Esophagus squamous epithelium (tissue), 5 donors: ENCODE measurements at regions not wholly inside any gene's neighbourhood (a gene's known extent, or its start where the extent isn't known, plus 50 kb on each side); places are given as distances from the start of the nearest gene placed in this dataset.

Source experiments
- DNase-seq: peaks from one replicate; lab custom pipeline; 2025; lab: John Stamatoyannopoulos, UW
- H3K27ac ChIP-seq, 4 donors: fragments of 200-600 bp; sonication (generic); one replicate each; pipeline ENCODE4 v1.5.1; 2016 to 2019; ENCODE audit warnings: mild to moderate bottlenecking in 1 of 4
- H3K27me3 ChIP-seq, 4 donors: fragments of 200-600 bp; sonication (generic); 1 replicate in 3 of 4; 2 replicates in 1 of 4; pipeline versions ENCODE4 v1.5.1 to v1.6.0; 2017 to 2021; ENCODE audit warnings: antibody characterized with exemption in 1 of 4
- H3K36me3 ChIP-seq, 3 donors: fragments of 200-600 bp; sonication (generic); one replicate each; pipeline ENCODE4 v1.5.1; 2016 to 2019
- H3K4me1 ChIP-seq, 3 donors: fragments of 200-600 bp; sonication (generic); one replicate each; pipeline ENCODE4 v1.5.1; 2017 to 2019
- H3K4me3 ChIP-seq, 4 donors: fragments of 200-600 bp; sonication (generic); 1 replicate in 3 of 4; 2 replicates in 1 of 4; pipeline ENCODE4 v1.5.1; 2016 to 2019; ENCODE audit warnings: mild to moderate bottlenecking in 2 of 4, moderate library complexity in 1 of 4
- H3K9me3 ChIP-seq, 3 donors: fragments of 200-600 bp; sonication (generic); one replicate each; pipeline ENCODE4 v1.5.1; 2016 to 2019
- CTCF ChIP-seq, 6 experiments: fragments of 450-650 bp in 4 of 6; fragments of 200-600 bp in 2 of 6; sonication (generic) in 2 of 6; IDR thresholded peaks; one replicate each; pipeline ENCODE4 v1.5.1; 2016 to 2019; ENCODE audit warnings: antibody characterized with exemption in 6 of 6, mild to moderate bottlenecking in 4 of 6, moderate library complexity in 4 of 6
- POLR2A ChIP-seq, 4 donors: fragments of 450-650 bp; IDR thresholded peaks; one replicate each; pipeline ENCODE4 v1.6.1; 2017; ENCODE audit warnings: antibody characterized with exemption in 4 of 4, mild to moderate bottlenecking in 4 of 4, moderate library complexity in 3 of 4
- WGBS, 2 donors: methylation state at CpG; one replicate each; pipeline ENCODE4 v1.1.5; 2018; 5-methylcytosine and 5-hydroxymethylcytosine counted together
- intact Hi-C: fragments of 100-400 bp; cut with DNase I; formaldehyde crosslinking; loops from one replicate; pipeline ENCODE4 v1.15.0; 2022
- donor health status: DM: yes; HTN: yes; CAD: no.

DNA sequence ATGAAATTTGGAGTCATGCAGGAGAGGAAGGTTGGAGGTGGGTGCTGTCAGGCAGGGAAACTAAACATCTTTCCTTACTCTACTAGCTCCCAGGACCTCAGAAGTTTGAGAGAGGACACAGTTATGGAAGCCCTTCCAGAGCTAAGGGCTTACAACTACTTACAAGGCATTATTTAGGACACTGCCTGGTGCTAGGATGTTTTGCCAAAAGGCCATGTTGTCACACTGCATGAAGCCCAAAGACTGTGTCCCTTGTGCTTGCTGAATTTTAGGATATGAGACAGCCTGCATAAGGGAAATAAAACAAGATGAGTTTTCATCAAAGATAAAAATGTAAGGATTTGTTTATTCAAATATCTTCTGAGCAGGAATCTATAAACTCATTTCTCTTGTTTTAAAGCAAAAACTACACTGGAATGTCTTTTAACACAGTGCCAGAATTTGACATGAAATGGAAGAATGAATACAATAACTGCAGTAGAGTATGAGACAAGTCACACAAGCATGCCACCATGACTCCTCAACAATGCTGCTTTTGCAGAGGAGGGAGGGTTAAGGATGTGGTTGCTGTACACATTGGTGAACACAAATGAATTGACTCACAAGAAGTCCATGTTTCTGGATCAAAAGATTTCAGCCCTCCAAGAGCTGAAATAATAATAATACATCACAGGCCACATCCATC lies 258.4 kb downstream of the SPRY2 start:
- intact Hi-C loops, result no loop called here
- peaks cover 0 to 33% (median 7%) of the 10 kb centered on the region in 3 donors for H3K4me1 ChIP-seq
- no peak overlapping the region for H3K27ac ChIP-seq
- H3K36me3 ChIP-seq, result no peaks in the 10 kb centered on the region
- DNase-seq, result no peak
- TF ChIP-seq POLR2A (IDR thresholded peaks at IDR 0.05) (no peak), CTCF (IDR thresholded peaks at IDR 0.05) (no peak)
- no peaks in the 10 kb centered on the region for H3K27me3 ChIP-seq
- no peak overlapping the region for H3K4me3 ChIP-seq
- H3K9me3 ChIP-seq, result no peaks in the 10 kb centered on the region

DNA sequence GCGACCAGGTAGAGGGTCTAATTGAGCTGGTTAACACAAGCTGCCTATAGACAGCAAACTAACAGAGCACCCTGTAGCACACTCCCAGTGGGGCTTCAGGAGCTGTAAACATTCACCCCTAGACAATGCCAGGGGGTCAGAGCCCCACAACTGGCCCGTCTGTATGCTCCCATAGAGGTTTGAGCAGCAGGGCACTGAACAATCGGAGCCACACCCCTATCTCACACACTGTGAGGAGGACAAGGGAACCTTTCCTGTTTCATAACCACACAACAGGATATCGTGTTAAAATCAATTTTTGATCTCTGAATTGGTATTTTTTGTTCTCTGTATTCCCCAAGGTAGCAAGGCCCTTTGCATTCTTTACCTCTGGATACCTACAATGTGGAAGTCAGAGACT lies 266.1 kb downstream of the SPRY2 start:
- Histone ChIP-seq H3K4me3 (no peak overlapping the region), H3K4me1 (no peaks in the 10 kb centered on the region), H3K9me3 (no peaks in the 10 kb centered on the region), H3K27me3 (no peaks in the 10 kb centered on the region), H3K36me3 (no peaks in the 10 kb centered on the region), H3K27ac (no peak overlapping the region)
- TF ChIP-seq POLR2A (IDR thresholded peaks at IDR 0.05) (no peak), CTCF (IDR thresholded peaks at IDR 0.05) (no peak)
- intact Hi-C loops, result no loop called here
- 72 to 76% methylated on average over 2 to 3 of the region's 4 CpGs for WGBS, 2 donors
- DNase-seq, result no peak

DNA sequence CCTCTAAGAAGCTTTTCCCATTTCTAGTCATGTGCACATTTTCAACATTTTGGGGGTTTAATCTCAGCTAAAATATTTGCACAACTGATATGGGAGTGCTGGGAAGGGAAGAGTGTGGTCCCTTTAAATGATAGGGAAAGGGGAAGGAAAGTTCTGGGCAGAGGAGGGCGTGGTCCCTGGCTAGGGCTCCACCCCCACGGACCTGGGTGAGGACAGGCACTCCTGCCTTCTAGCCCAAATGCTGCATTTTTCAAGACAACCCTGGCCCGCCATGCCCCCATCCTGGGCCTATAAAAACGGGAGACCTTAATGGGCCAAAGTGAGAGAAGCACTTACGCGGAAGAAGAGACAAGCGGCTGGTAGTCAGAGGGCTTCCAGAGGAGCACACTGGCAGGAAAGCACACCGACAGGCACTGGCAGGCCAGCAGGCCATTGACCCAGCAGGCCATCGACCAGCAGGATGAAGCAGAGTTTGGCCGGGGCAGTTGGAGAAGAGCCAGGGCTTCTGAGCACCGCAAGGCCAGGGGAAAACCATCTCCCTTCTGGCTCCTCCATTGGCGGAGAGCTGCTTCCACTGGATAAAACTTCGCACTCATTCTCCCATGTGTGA lies 266.7 kb downstream of the SPRY2 start:
- no peak overlapping the region for H3K4me3 ChIP-seq
- whole genome bisulfite sequencing, 2 donors, result 68 to 77% methylated on average over 6 to 10 of the region's 13 CpGs
- intact Hi-C loops, result no loop called here
- no peak overlapping the region for H3K27ac ChIP-seq
- TF ChIP-seq CTCF (IDR thresholded peaks at IDR 0.05) (no peak), POLR2A (IDR thresholded peaks at IDR 0.05) (no peak)
- no peaks in the 10 kb centered on the region for H3K27me3 ChIP-seq
- H3K9me3 ChIP-seq, result no peaks in the 10 kb centered on the region
- no peaks in the 10 kb centered on the region for H3K36me3 ChIP-seq
- DNase-seq, result no peak
- H3K4me1 ChIP-seq, result no peaks in the 10 kb centered on the region

GRCh38 chr13:80072231-80072630 lies 268.7 kb downstream of the SPRY2 start:
- intact Hi-C loops, result no loop called here
- no peaks in the 10 kb centered on the region for H3K27me3 ChIP-seq
- no peak overlapping the region for H3K27ac ChIP-seq
- TF ChIP-seq CTCF (IDR thresholded peaks at IDR 0.05) (no peak), POLR2A (IDR thresholded peaks at IDR 0.05) (no peak)
- DNase-seq, result no peak
- H3K9me3 ChIP-seq, result no peaks in the 10 kb centered on the region
- no peak overlapping the region for H3K4me3 ChIP-seq
- H3K4me1 ChIP-seq, result no peaks in the 10 kb centered on the region
- H3K36me3 ChIP-seq, result no peaks in the 10 kb centered on the region

- Histone ChIP-seq H3K27me3 (no peaks in the 10 kb centered on the region), H3K4me3 (no peak overlapping the region), H3K9me3 (no peaks in the 10 kb centered on the region), H3K4me1 (no peaks in the 10 kb centered on the region), H3K27ac (no peak overlapping the region), H3K36me3 (no peaks in the 10 kb centered on the region)
- TF ChIP-seq POLR2A (IDR thresholded peaks at IDR 0.05), result no peak
- no peak for TF ChIP-seq CTCF (IDR thresholded peaks at IDR 0.05)
- no peak for DNase-seq
- intact Hi-C loops, result no loop called here
- 75 to 80% methylated on average over 11 of the region's 11 CpGs for WGBS, 2 donors
These were observed 270.8 kb downstream of the SPRY2 start for GRCh38 chr13:80070024-80070703.
